ENCODE measurements at regions not wholly inside any gene's neighbourhood (a gene's known extent, or its start where the extent isn't known, plus 50 kb on each side); places are given as distances from the start of the nearest gene placed in this dataset.

GRCh38 chr7:65749518-65749917 lies 123.4 kb upstream of the VKORC1L1 start:
- TF ChIP-seq GATA3 (IDR thresholded peaks at IDR 0.05; ENCODE audit: low read depth, low read length) (no peak), GATA2 (IDR thresholded peaks at IDR 0.05; ENCODE audit: low read depth, low read length) (no peak)
